Psoas muscle (tissue), 7 donors: ENCODE measurements at regions not wholly inside any gene's neighbourhood (a gene's known extent, or its start where the extent isn't known, plus 50 kb on each side); places are given as distances from the start of the nearest gene placed in this dataset.

Experiments
- ATAC-seq, 4 donors: fragments of 200-7000 bp; cut with Tn5 transposase; one replicate each; pipeline ENCODE4 v1.9.1; 2020; ENCODE audit warnings: moderate library complexity in 3 of 4, mild to moderate bottlenecking in 2 of 4
- DNase-seq, 2 donors: peaks; one replicate each; pipeline ENCODE4 v3.0.0-alpha.2; 2020
- H3K27ac ChIP-seq: fragments of 200-600 bp; one replicate; pipeline ENCODE4 v1.8.0; 2022
- H3K27me3 ChIP-seq, 3 donors: fragments of 200-600 bp in 1 of 3; one replicate each; pipeline versions ENCODE4 v1.6.1 to v1.8.0; 2013 to 2022; ENCODE audit warnings: low read length in 2 of 3, mild to moderate bottlenecking in 2 of 3, moderate library complexity in 1 of 3; ENCODE audit not compliant: insufficient read depth in 3 of 3
- H3K36me3 ChIP-seq, 2 donors: fragments of 200-600 bp in 1 of 2; one replicate each; pipeline versions ENCODE4 v1.6.1 to v1.8.0; 2013 to 2022; ENCODE audit warnings: low read depth in 1 of 2, mild to moderate bottlenecking in 1 of 2, moderate library complexity in 1 of 2; ENCODE audit not compliant: insufficient read depth in 1 of 2
- H3K4me1 ChIP-seq: fragments of 200-600 bp; one replicate; pipeline ENCODE4 v1.8.0; 2022
- H3K4me3 ChIP-seq: fragments of 200-600 bp; one replicate; pipeline ENCODE4 v1.8.0; 2022; ENCODE audit warnings: mild to moderate bottlenecking
- H3K9me3 ChIP-seq: fragments of 200-600 bp; one replicate; pipeline ENCODE4 v1.8.0; 2022
- WGBS, 3 donors: extraction: QIAGEN DNeasy Blood & Tissue Kit; methylation state at CpG; one replicate each; pipeline versions ENCODE4 v1.1.6 to v1.1.7; 2013; 5-methylcytosine and 5-hydroxymethylcytosine counted together
- intact Hi-C, 2 donors: fragments of 100-400 bp; cut with DNase I; formaldehyde crosslinking; loops; one replicate each; pipeline versions ENCODE4 v1.11.0 to v1.14.2; 2022
- TF ChIP-seq, protein P1 (sequence below): fragments of 200-600 bp; IDR thresholded peaks from one replicate; pipeline ENCODE4 v1.8.0; 2022; ENCODE audit warnings: antibody characterized with exemption
- donor health status: healthy with polysubstance abuse.
- donor health status: DM: no; HTN: no; CAD: no; lungs with moderate emphysema.
- donor health status: Bipolar disorder and iron deficiency.
- donor health status: healthy.
- donor health status: DM: yes; HTN: yes; CAD: no.
- donor health status: DM: no; HTN: no; CAD: no.
- donor health status: DM: yes; HTN: yes; CAD: no.

DNA sequence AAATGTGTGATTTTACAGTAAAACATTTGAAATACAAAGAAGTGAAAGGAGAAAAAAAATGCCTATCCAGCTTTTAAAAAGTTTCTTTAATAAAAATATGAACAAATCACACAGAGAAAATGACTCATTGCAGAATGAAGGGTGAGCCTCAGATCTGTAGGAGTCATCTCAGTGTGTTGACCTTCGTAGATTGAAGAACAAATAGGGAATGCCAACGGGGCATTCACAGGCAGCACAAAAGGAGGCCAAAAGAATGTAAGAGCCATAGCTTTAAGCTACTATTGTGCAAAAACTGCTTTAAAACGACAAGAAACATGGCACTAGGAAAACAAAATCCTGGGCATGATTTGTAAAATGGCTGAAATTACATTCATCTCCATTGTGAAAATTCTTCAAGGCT lies 782.7 kb upstream of the CELF2 start:
- no peak for DNase-seq
- WGBS, 3 donors = 65 to 74% (median 72%) methylated on average over 3 of the region's 3 CpGs
- TF ChIP-seq, protein P1, sequence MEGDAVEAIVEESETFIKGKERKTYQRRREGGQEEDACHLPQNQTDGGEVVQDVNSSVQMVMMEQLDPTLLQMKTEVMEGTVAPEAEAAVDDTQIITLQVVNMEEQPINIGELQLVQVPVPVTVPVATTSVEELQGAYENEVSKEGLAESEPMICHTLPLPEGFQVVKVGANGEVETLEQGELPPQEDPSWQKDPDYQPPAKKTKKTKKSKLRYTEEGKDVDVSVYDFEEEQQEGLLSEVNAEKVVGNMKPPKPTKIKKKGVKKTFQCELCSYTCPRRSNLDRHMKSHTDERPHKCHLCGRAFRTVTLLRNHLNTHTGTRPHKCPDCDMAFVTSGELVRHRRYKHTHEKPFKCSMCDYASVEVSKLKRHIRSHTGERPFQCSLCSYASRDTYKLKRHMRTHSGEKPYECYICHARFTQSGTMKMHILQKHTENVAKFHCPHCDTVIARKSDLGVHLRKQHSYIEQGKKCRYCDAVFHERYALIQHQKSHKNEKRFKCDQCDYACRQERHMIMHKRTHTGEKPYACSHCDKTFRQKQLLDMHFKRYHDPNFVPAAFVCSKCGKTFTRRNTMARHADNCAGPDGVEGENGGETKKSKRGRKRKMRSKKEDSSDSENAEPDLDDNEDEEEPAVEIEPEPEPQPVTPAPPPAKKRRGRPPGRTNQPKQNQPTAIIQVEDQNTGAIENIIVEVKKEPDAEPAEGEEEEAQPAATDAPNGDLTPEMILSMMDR = no peak

DNA sequence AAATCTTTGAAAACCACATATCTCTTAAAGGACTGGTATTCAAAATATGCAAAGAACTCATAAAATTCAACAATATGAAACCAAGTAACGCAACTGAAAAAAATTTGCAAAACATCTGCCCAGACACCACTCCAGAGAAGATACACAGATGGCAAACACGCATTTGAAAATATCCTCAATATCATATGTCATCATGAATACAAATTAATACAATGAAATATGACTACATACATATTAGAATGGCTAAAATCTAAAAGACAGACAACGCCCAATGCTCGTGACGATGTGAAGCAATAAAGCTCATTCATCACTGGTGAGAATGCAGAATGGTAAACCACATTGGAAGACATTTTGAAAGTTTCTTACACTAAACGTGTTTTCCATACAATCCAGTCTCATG lies 770.1 kb upstream of the CELF2 start:
- intact Hi-C loops = no loop called here
- DNase-seq (no peak), ATAC-seq (no peak)
- WGBS, 3 donors = 73 to 82% (median 76%) methylated on average over 6 of the region's 6 CpGs
- H3K27ac ChIP-seq = no peak overlapping the region
- H3K27me3 ChIP-seq = no peaks in the 10 kb centered on the region
- TF ChIP-seq, protein P1 = no peak
- no peaks in the 10 kb centered on the region for H3K4me1 ChIP-seq
- no peak overlapping the region for H3K4me3 ChIP-seq
- no peaks in the 10 kb centered on the region for H3K9me3 ChIP-seq
- H3K36me3 ChIP-seq = no peaks in the 10 kb centered on the region

More for the DNA sequence above, 782.7 kb upstream of the CELF2 start:
- Histone ChIP-seq H3K4me3 (no peak overlapping the region), H3K27ac (no peak overlapping the region), H3K36me3 (no peaks in the 10 kb centered on the region), H3K27me3 (no peaks in the 10 kb centered on the region), H3K9me3 (no peaks in the 10 kb centered on the region), H3K4me1 (no peaks in the 10 kb centered on the region)
- no peak for ATAC-seq
- intact Hi-C loops = no loop called here

DNA sequence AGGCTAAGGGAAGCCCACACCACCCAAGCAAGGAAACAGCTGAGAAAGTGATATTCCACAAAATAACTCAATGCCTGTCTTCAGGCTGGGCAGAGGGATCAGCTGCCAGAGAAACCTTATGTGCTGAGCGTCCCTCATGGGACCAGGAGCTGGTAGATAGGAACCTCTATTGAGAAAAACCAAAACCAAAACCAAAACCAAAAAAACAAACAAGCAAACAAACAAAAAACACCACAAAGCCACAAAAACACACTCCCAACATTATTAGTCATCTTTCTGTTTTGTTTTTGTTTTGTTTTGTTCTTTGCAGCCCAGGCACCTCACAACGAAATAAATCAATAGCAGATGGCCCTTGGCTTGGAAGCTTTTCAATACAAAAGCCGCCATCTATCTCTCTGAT lies 760.8 kb upstream of the CELF2 start:
- 63 to 75% (median 70%) methylated on average over 3 of the region's 3 CpGs for WGBS, 3 donors
- TF ChIP-seq, protein P1 = no peak

DNA sequence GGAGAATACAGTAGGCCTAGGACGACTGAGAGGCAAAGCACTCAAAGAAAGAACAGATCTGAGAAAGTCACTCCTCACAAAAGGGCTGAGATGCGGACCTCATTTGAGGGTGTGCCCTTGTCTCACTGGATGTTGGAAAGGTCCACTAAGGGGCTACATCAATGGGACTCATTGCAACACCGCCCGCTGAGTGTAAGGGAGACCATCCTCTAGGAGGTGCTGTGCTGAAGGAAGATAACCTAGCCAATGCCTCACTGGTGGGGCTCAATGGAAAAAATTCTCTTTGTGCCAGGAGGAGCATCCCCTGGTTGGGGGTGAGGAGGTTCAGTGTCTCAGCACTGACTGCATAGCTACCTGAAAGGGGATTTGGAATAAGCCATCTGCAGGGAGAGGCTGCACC lies 758.7 kb upstream of the CELF2 start:
- WGBS, 3 donors = 87 to 93% (median 91%) methylated on average over 4 of the region's 4 CpGs
- DNase-seq (no peak), ATAC-seq (no peak)
- intact Hi-C loops = no loop called here
- no peaks in the 10 kb centered on the region for H3K36me3 ChIP-seq
- no peaks in the 10 kb centered on the region for H3K4me1 ChIP-seq
- H3K27ac ChIP-seq = no peak overlapping the region
- TF ChIP-seq, protein P1 = no peak
- no peaks in the 10 kb centered on the region for H3K27me3 ChIP-seq
- no peak overlapping the region for H3K4me3 ChIP-seq
- peaks cover 13% of the 10 kb centered on the region for H3K9me3 ChIP-seq

More for the DNA sequence above, 760.8 kb upstream of the CELF2 start:
- Histone ChIP-seq H3K4me3 (no peak overlapping the region), H3K9me3 (peaks cover 13% of the 10 kb centered on the region), H3K27ac (no peak overlapping the region), H3K27me3 (no peaks in the 10 kb centered on the region), H3K4me1 (no peaks in the 10 kb centered on the region), H3K36me3 (no peaks in the 10 kb centered on the region)
- no peak for DNase-seq
- intact Hi-C loops = no loop called here
- no peak for ATAC-seq
